HG02943 (cell line): ENCODE measurements at regions not wholly inside any gene's neighbourhood (a gene's known extent, or its start where the extent isn't known, plus 50 kb on each side); places are given as distances from the start of the nearest gene placed in this dataset.

Source experiments
- ATAC-seq: cut with Tn5 transposase; IDR thresholded peaks from one replicate; pipeline ENCODE4 v1.9.1; 2021; ENCODE audit warnings: mild to moderate bottlenecking, low read depth, moderate library complexity; ENCODE audit not compliant: unreplicated experiment

DNA sequence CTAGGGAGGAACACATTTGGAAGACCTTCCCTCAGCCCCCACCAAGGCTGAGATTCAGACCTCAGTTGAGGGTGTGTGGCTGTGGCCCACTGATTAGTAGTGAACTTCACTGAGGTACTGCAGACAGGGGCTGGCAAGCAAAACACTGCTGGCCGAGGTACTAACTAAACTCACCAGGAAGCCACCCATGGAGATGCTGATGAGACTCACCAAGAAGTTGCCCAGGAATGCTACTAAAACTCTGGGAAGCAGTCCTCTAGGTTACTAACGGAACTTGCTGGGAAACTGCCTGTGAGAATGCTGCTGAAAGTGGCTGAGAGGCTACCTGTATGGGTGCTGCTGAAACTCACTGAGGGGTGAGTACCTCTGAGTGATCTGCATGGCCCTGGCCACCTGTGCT is 372.4 kb upstream of the RPS6KA3 start:
- no peak for ATAC-seq

DNA sequence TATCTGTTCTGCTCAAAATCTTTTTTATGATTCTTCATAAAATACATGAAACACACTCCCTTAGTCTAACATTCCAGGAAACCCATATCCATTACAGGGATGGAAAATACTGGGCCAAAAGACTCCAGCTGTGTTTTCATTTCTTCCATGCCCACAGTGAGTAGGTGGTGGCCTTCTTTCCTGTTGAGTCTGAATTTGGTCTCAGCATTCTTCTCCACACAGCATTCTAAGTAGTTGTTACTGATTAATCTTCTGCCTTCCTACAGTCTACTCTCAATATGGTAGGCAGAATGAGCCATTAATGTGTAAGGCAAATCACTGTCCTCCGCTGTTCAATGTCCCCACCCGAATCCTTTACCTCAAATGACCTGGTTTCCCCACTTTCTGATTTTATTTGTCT is 370.6 kb upstream of the RPS6KA3 start:
- ATAC-seq, result no peak

DNA sequence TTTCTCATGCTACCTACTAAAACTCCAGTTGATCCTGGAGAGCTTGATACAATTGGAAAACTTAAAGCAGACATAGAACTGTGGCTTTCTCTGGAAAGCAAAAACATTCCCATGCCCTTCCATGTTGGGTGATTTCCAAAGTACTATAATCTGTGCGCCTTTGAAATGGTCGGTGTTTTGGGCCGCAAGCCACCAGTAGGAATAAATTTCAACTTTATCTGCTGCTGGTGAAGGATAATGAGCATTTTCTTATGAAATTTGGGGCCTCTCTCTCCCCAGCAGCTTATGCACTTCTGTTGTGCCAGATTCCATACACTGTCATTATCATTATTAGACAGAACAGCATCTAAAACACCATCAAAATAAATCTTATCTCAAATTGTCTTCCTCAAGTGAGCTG is 366.7 kb upstream of the RPS6KA3 start:
- ATAC-seq, result no peak

DNA sequence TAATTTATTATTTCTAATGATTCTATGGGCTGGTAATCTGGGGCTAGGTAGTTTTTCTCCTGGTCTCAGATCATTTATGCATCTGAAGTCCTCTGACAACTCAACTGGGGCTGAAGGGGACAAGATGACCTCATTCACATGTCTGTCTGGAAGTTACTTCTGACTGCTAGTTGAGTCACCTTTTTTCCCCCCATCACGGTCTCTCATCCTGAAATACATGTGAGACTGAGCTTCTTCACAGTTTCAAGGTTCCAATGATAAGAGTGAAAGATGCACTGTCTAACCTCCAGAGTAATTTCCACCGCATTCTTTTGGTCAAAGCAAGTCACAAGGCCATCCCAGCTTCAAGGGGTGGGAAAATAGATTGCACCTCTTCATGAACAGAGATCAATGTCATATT is 356.7 kb upstream of the RPS6KA3 start:
- ATAC-seq, result no peak

DNA sequence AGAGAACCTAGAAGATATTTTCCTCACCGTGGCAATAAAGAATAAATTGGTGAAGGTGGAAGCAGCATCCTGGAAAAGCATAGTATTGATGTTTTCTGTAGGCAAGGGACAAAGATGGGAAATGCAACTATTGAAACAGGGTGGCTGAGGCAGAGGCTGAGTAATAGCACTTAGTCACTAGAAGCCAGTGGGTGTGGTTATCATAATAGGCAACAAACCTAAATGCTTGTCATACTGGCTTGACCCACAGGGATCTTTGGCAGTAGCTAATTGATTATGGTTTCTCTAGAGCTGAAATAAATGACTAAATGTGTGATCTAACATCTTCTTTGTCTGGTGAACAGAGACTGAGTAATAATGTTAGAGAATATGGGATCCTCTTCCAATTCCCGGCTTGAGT is 353.6 kb upstream of the RPS6KA3 start:
- no peak for ATAC-seq

DNA sequence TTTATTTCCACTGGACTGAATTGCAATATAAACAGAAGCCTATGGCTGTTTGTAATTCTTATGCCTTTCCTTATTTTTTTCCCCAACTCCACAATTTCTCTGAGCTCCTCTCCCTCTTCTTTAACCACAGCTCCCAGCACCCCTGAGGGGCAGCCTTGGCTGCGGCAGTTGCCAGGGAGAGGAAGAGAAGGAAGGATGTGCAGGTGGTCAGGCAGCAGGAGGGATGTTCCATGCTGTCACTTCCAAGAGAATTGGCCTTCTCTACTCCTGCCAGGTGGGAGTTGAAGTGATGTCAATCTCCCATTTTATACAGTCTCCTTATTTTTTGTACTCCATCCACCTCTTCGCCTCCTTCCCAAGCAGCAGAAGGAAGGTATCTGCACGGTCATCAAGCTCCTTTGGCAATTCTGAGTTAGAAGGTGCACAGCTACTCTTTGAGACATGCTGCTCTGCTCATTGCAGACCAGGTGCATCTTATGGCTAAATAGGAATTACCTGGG is 343.3 kb upstream of the RPS6KA3 start:
- no peak for ATAC-seq

DNA sequence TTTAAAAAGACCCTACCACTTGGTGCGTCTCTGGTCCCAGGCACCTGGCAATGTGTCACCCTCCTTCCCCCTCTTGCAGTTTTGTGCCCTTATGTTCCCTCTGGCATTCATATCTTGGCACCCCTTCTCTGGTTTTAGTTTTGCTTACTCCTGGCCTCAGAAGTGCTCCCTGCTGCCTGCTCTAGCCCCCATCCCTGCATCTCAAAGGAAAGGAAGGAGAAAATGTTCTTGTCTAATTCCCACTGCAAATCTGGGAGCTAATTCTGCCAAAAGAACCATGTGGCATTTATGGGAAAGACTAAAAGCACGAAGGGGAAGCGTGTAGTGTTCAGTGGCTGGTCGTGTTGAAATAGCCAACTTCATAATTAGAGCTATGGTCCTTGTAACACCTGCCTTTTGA is 340.1 kb upstream of the RPS6KA3 start:
- no peak for ATAC-seq

DNA sequence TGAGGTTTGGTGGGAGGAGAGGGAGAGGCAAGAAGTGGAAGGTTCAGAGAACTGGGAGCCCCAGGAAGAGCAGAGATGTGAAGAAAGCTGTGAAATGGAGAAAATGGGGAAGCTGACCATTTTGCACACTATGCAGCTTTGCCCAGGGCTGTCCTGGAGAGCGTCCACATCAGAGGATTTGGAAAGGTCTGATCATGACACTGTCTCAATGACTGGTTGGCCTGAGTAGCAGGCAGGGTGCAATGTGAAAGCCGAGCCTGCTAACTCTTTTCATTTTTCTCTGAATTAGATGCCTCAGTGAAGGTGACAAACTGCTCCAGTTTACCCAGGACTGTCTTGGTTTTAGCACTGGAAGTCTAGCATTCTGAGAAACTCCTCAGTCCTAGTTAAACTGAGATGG is 330.1 kb upstream of the RPS6KA3 start:
- ATAC-seq, result no peak

DNA sequence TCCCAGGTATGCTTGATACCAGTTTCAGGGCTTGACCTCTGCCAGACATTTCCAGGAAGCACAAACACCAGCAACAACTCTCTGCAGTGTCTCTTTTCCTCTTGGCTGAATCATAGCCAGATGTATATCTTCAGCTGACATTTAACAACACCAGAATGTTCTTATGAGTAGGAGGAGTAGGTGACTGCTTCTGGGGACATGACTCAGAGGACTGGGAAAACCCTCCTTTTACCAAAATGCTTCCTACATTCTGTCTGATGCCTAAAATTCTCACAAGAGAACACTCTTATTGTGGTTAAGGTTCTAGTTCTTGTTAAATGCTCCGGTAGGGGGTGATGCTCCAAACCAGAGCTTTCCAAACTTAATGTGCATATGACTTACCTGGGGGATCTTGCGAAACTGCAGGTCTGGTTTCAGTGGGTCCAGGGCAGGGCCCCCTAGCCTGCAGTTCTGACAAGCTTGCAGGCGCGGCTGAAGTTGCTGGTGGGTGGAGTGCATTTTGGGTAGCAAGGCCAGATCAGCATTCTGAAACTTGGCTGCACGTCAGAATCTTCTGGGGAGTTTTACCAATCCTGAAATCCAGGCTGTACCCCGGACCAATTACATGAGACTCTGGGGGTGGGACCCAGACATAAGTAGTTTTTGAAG is 329.3 kb upstream of the RPS6KA3 start:
- ATAC-seq, result no peak

DNA sequence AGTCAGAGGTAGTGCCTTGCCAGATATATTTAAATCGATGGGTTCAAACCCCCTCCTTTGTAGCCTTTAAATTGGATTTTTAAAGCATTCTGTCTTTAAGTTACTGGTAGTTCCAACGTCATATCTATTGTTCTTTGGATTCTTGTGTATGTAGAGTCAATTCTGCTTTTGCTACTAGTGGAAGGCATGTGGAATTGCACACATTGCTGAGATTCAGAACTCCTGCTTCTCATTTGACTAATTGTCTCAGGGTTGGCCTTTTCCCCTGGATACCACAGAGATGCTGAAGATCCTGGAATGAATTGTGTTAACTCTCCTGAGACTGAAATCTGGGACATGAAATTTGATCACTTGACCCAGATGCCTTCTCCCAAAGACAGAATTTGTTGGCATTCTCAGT is 328.3 kb upstream of the RPS6KA3 start:
- no peak for ATAC-seq

DNA sequence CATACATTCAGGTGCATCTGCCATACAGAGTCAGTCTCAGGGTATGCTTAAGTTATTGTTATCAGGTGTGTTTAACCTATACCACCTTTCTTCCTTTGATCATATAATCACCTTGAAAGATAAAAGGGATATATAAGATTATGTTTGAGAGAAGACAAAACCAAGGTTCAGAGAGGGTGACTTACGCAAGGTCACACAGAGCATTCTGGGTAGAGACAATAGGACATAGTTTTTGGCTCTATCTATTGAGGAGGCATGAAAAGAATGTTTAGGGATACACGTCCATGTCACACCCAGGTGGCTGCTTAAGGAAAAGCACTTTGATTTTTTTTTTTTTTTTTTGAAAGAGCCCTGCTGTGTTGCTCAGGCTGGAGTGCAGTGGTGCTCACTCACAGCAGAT is 327.1 kb upstream of the RPS6KA3 start:
- ATAC-seq, result no peak

DNA sequence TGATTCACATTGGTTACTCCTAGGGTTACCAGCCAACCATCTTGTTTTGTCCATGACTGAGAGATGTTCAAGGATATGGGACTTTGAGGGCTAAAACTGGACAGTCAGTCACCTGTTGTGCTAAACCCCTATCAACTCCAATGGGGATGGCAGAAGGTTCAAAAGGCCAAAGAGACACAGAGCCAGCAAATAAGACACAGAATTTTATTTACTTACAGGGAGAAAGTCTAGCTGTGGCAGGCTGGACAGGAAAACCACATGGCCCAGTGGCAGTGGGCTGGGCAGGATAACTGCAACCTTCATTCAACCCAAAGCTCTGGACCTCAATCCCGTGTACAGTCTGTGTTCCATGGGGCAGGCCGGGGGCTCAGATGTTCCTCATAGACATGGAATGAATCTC is 326.7 kb upstream of the RPS6KA3 start:
- no peak for ATAC-seq

DNA sequence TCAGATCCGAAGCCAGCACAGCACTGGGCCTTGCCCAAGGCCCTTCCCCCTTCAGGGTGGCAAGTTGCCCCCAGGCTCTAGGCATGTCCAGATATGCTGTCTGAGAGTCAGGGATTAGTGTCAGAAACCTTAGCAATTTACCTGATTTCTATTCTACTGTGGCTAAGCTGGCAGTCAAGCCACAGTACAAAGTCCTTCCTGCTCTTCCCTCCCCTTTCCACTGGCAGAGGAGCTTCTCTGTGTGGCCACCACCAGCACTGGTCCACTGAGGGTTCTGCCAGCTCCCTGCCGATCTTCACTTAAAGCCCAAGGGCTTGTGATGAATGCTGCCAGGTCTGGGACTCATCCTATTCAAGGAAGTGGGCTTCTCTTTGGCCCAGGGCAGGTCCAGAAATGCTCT is 324.5 kb upstream of the RPS6KA3 start:
- ATAC-seq, result no peak

DNA sequence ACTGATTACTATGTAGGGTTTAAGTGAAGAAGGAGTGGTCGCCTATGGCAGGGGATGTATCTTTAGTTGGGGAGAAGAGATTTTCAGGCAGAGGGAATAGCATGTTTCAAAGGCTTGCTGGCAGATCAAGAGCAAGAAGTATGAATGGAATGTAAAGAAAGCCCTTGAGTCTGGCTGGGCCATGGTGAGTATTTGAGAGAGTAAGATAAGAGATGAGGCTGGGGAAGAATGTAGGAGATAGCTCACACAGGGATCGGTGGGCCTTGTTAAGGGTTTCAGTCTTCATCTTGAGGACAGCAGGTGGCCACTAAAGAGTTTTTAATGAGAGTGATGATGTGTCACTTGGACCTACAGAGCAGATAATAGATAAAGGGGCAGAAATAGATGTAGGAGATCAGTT is 319.1 kb upstream of the RPS6KA3 start:
- no peak for ATAC-seq

DNA sequence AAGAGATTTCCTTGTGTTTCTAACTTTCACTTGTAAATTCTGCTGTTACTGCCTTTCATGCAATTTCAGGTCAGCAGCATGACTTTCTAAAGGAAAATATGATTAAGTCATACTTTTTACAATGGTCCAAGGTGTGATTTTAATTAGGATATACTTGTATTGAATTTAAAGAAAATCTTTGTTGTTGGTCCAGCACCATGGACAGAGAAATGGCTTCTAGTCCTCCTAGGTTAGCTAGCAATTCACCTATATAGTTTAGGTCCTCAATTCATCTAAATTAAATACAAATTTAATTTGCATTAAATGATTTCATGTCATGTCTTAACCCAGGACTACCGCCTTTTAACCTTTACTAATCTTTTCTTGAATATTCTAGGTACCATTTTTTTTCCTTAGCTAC is 304.9 kb upstream of the RPS6KA3 start:
- no peak for ATAC-seq

DNA sequence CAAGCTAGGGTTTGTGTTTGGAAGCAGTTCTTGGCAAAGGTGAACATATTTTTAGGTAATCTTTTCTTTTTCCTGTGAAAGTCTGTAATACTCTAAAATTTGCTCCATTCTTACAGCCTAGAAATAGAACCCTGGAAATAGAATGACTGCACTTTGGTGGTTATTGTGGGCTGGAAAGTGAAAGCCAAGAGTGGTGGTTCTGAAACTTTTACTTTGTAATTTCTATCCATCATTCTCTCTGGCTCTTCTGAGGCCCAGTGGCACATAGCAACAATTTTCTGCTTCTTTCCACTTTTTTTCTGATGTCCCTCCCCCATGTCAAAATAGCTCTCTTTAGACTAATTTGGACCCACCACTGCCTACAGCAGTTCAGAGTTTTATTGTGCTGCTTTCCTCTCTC is 300.4 kb upstream of the RPS6KA3 start:
- ATAC-seq, result no peak

DNA sequence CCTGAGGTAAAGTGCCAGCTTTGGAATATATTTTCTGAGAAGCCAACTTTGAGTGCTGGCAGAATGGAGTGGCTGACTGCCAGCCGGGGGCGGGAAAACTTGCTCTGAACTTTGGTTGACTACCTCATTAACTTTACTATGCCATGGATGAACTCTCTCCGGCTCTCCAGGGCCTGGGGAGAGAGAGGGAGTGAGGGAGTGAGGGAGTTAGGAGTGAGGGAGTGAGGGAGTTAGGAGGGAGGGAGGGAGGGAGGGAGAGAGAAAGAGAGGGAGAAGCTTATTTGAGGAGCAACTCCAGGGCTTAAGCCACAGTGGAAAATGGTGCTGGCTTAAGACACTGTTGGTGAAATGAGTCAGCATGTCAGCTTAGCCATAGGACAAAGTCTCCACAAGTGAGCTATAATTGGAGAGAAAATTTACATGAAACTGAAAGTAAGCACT is 280.9 kb upstream of the RPS6KA3 start:
- ATAC-seq, result no peak

DNA sequence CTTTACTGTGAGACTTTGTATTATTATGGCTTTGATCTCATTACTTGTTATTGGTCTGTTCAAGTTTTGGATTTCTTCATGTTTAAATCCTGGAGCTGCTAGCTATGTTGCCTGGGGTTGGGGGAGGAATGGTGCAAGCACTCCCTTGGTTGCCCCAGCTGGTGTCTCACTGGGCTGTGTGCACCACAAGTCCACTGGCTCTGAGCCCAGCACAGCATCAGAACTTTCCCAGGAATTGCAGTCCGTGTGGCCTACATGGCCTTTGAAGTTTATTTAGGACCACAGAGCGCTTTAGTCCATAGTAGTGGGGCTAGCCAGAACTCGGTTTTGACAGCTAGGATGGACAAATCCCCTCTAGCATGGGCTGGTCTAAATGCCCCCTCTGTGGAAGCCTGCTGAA is 278.8 kb upstream of the RPS6KA3 start:
- ATAC-seq, result no peak

DNA sequence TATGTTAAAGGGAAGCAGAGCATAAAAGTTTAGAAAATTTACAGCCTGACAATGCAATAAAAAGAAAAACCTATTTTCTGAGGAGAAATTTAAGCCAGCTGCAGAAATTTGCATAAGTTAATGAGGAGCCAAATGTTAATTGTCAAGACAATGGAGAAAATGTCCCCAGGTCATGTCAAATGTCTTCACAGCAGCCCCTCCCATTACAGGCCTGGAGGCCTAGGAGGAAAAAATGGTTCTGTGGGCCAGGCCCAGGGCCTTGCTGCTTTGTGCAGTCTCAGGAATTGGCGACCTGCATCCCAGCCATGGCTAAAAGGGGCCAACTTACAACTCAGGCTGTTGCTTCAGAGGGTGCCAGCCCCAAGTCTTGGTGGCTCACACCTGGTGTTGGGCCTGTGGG is 275.4 kb upstream of the RPS6KA3 start:
- no peak for ATAC-seq

DNA sequence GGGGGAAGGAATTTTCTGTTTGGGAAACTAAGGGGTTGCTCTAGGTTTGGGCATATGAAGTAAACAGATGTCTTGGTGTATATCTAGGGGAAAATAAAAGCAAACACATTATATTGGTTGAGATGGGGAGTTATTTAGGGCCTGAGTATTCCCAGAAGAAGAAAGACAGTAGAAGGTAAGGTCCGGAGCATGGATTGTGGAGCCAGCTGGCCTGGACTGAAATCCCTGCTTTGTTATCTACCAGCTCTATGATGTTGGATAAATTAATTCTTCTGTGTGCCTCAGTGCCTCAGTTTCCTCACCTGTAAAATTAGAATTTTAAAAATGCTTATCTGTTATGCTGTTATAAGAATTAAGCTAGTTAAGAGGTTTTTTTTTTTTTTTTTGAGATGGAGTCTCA is 272.3 kb upstream of the RPS6KA3 start:
- no peak for ATAC-seq

DNA sequence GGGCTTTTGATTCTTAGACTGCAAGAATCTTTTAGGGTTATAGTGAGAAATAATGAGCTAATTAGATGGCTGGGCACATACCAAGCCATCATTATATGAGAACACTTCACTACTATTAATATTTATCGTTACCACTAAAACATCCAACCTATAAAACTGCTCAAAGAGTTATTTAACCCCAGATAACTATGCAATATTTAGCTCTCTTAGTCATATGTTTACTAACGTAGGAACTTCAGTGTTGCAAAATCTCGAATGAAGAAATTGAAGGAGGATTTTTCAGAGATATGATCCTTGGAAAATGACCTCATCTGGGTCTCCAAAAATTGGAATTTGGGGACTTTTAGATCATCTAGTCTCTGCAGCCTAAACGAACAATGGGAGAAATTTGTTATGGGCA is 265.0 kb upstream of the RPS6KA3 start:
- ATAC-seq, result no peak

DNA sequence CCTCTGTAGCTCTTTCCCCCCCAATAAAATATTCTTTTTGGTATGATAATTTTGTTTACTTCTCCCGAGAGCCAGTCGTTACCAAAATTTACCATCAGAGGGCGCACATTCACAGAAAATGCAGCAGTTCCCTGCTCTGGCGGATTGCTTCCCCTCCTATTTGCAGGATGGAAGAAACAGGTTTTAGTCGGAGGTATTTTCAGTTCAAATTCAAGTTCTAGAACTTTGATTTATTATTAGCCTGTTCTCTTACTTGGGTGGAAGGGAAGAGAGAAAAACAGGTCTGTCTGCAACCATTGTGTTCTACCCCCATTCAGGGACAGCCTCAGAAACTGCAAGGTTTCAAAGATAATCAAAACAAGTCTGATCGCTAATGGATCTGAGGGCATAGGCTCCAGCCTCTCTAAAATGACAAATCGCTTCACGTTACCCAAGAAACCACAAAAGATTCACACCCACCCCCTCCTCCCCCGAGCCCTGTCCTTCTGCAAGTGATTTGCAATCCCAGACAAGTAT is 263.8 kb upstream of the RPS6KA3 start:
- no peak for ATAC-seq

DNA sequence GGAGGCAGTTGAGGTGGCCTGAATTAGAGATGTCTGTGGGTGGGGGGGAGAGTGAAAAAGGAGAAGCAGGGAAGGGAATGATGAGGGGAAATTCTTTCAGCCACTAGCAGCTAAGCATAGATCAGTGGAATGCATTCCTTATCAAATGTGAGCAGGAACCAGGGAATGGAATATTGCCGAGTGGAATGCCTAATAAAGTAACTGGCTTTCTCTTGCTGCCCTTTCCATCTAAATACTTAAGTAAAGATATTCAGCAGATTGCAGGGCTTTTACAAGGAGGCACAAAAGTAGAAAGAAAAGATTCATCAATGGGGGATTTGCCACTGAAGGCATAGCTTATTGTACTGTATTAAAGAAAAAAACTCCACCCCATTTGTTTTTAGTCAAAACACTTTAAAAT is 263.0 kb upstream of the RPS6KA3 start:
- no peak for ATAC-seq
